Nephron progenitor cell (in vitro differentiated cells): ENCODE measurements at regions not wholly inside any gene's neighbourhood (a gene's known extent, or its start where the extent isn't known, plus 50 kb on each side); places are given as distances from the start of the nearest gene placed in this dataset.

Experiments
- DNase-seq: peaks from one replicate; pipeline ENCODE4 v3.0.0; 2021
- H3K27ac Mint-ChIP-seq: 2 replicates; pipeline ENCODE4 v1.8.0; 2021; ENCODE audit warnings: mild to moderate bottlenecking, moderate library complexity, mixed read lengths
- H3K27me3 Mint-ChIP-seq: 2 replicates; pipeline ENCODE4 v1.8.0; 2021; ENCODE audit warnings: mild to moderate bottlenecking, low read depth, mixed read lengths; ENCODE audit not compliant: poor library complexity
- H3K36me3 Mint-ChIP-seq: 2 replicates; pipeline ENCODE4 v1.8.0; 2021; ENCODE audit warnings: low read depth, mixed read lengths
- H3K4me1 Mint-ChIP-seq: 2 replicates; pipeline ENCODE4 v1.8.0; 2021; ENCODE audit warnings: mixed read lengths
- H3K4me3 Mint-ChIP-seq: 2 replicates; pipeline ENCODE4 v1.8.0; 2021; ENCODE audit warnings: mild to moderate bottlenecking, moderate library complexity, mixed read lengths
- H3K9me3 Mint-ChIP-seq: 2 replicates; pipeline ENCODE4 v1.8.0; 2021; ENCODE audit warnings: mild to moderate bottlenecking, moderate library complexity, mixed read lengths
- CTCF ChIP-seq: fragments of 200-600 bp; sonication (generic); IDR thresholded peaks from 2 replicates; pipeline ENCODE4 v1.5.0; 2021; ENCODE audit warnings: antibody characterized with exemption

DNA sequence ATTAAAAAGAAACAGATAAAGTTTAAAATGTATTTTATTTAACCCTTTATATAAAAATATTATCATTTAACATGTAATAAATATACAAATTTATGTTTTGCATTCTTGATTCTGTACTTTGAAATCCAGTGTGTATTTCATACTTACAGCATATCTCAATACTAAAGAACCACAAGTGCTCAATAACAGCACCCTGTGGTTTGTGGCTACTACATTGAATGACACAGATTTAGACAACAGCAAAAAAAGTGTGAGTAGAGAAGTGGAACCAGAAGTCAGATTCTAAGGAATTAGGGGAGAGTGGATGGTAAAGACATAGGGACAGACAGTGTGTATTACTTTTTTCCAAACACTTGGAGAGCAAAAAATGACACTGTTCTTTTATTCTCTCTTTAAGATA is 524.5 kb downstream of the BMP2 start:
- Mint-ChIP-seq H3K4me1 (peaks cover 11% of the 10 kb centered on the region), H3K9me3 (no peaks in the 10 kb centered on the region), H3K27me3 (peaks cover 4% of the 10 kb centered on the region), H3K27ac (no peak overlapping the region), H3K36me3 (no peaks in the 10 kb centered on the region), H3K4me3 (no peak overlapping the region)
- no peak for DNase-seq
- no peak for TF ChIP-seq CTCF

DNA sequence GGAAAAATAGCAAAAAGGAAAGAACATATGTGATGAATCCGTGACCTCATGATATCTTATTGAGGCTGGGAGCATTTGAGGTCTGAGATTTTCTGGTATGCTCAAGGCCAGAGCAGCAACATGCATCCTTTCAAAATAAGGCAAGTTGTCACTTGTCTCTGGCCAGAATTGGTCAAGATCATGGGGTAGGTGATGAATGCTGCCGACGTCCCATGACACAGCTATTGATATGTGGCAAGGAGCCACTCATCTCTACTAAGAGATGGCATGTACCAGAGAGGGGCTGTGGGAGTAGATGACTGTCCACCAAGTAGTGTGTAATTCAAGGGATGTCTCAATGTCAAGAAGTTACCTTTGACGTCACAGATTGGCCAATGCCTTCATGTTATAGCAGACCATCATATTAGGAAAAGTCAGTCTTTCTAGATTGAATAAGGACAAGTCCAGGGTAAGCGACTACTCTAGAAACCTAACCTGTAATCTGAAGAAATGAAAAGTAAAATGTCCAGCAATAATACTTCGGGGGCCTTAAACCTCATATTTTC is 527.4 kb downstream of the BMP2 start:
- peaks cover 4% of the 10 kb centered on the region for H3K27me3 Mint-ChIP-seq
- H3K9me3 Mint-ChIP-seq = peaks cover 3% of the 10 kb centered on the region
- no peaks in the 10 kb centered on the region for H3K36me3 Mint-ChIP-seq
- peaks cover 6% of the 10 kb centered on the region for H3K4me1 Mint-ChIP-seq
- DNase-seq = no peak
- no peak overlapping the region for H3K4me3 Mint-ChIP-seq
- no peak for TF ChIP-seq CTCF
- H3K27ac Mint-ChIP-seq = no peak overlapping the region

GRCh38 chr20:7301807-7302206 is 534.3 kb downstream of the BMP2 start:
- no peaks in the 10 kb centered on the region for H3K36me3 Mint-ChIP-seq

GRCh38 chr20:7302250-7302649 is 534.8 kb downstream of the BMP2 start:
- Mint-ChIP-seq H3K36me3 (no peaks in the 10 kb centered on the region), H3K4me3 (no peak overlapping the region), H3K9me3 (peaks cover 7% of the 10 kb centered on the region), H3K27ac (no peak overlapping the region), H3K27me3 (peaks cover 3% of the 10 kb centered on the region), H3K4me1 (no peaks in the 10 kb centered on the region)
- no peak for TF ChIP-seq CTCF
- no peak for DNase-seq

More at GRCh38 chr20:7301807-7302206, 534.3 kb downstream of the BMP2 start:
- Mint-ChIP-seq H3K27ac (no peak overlapping the region), H3K4me1 (no peaks in the 10 kb centered on the region), H3K4me3 (no peak overlapping the region), H3K27me3 (peaks cover 3% of the 10 kb centered on the region), H3K9me3 (peaks cover 7% of the 10 kb centered on the region)
- no peak for DNase-seq
- TF ChIP-seq CTCF = no peak

DNA sequence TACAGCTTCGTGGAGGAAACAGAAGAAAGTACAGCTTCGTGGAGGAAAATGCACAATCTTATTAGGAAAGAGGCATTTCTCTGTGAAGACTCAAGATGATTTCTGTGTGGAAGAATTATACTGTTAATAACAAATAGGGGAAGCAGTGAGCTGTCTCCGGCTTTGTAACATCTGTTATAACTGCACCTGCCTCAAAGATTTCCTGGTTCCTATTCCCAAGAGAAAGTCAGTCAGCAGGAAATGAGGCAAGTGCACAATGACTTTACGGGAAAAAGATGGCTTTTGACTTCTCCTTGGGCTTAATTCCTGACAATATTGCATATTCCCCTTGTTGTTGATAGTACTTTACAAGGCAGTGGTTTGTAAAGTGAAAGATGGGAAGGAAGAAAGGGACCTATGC is 538.5 kb downstream of the BMP2 start:
- Mint-ChIP-seq H3K27me3 (peaks cover 6% of the 10 kb centered on the region), H3K4me1 (no peaks in the 10 kb centered on the region), H3K9me3 (no peaks in the 10 kb centered on the region), H3K4me3 (no peak overlapping the region), H3K27ac (no peak overlapping the region), H3K36me3 (no peaks in the 10 kb centered on the region)
- DNase-seq = no peak
- TF ChIP-seq CTCF = no peak

- no peak for DNase-seq
- Mint-ChIP-seq H3K4me3 (no peak overlapping the region), H3K27me3 (peaks cover 4% of the 10 kb centered on the region), H3K9me3 (no peaks in the 10 kb centered on the region), H3K4me1 (no peaks in the 10 kb centered on the region), H3K36me3 (no peaks in the 10 kb centered on the region), H3K27ac (no peak overlapping the region)
- no peak for TF ChIP-seq CTCF
Measured at GRCh38 chr20:7308163-7308562, 540.7 kb downstream of the BMP2 start.
